Psoas muscle (tissue), 7 donors: ENCODE measurements at regions not wholly inside any gene's neighbourhood (a gene's known extent, or its start where the extent isn't known, plus 50 kb on each side); places are given as distances from the start of the nearest gene placed in this dataset.

Source experiments
- ATAC-seq, 4 donors: fragments of 200-7000 bp; cut with Tn5 transposase; one replicate each; pipeline ENCODE4 v1.9.1; 2020; ENCODE audit warnings: moderate library complexity in 3 of 4, mild to moderate bottlenecking in 2 of 4
- DNase-seq, 2 donors: peaks; one replicate each; pipeline ENCODE4 v3.0.0-alpha.2; 2020
- H3K27ac ChIP-seq: fragments of 200-600 bp; one replicate; pipeline ENCODE4 v1.8.0; 2022
- H3K27me3 ChIP-seq, 3 donors: fragments of 200-600 bp in 1 of 3; one replicate each; pipeline versions ENCODE4 v1.6.1 to v1.8.0; 2013 to 2022; ENCODE audit warnings: low read length in 2 of 3, mild to moderate bottlenecking in 2 of 3, moderate library complexity in 1 of 3; ENCODE audit not compliant: insufficient read depth in 3 of 3
- H3K36me3 ChIP-seq, 2 donors: fragments of 200-600 bp in 1 of 2; one replicate each; pipeline versions ENCODE4 v1.6.1 to v1.8.0; 2013 to 2022; ENCODE audit warnings: low read depth in 1 of 2, mild to moderate bottlenecking in 1 of 2, moderate library complexity in 1 of 2; ENCODE audit not compliant: insufficient read depth in 1 of 2
- H3K4me1 ChIP-seq: fragments of 200-600 bp; one replicate; pipeline ENCODE4 v1.8.0; 2022
- H3K4me3 ChIP-seq: fragments of 200-600 bp; one replicate; pipeline ENCODE4 v1.8.0; 2022; ENCODE audit warnings: mild to moderate bottlenecking
- H3K9me3 ChIP-seq: fragments of 200-600 bp; one replicate; pipeline ENCODE4 v1.8.0; 2022
- CTCF ChIP-seq: fragments of 200-600 bp; IDR thresholded peaks from one replicate; pipeline ENCODE4 v1.8.0; 2022; ENCODE audit warnings: antibody characterized with exemption
- WGBS, 3 donors: extraction: QIAGEN DNeasy Blood & Tissue Kit; methylation state at CpG; one replicate each; pipeline versions ENCODE4 v1.1.6 to v1.1.7; 2013; 5-methylcytosine and 5-hydroxymethylcytosine counted together
- intact Hi-C, 2 donors: fragments of 100-400 bp; cut with DNase I; formaldehyde crosslinking; loops; one replicate each; pipeline versions ENCODE4 v1.11.0 to v1.14.2; 2022
- donor health status: healthy with polysubstance abuse.
- donor health status: DM: no; HTN: no; CAD: no; lungs with moderate emphysema.
- donor health status: Bipolar disorder and iron deficiency.
- donor health status: healthy.
- donor health status: DM: yes; HTN: yes; CAD: no.
- donor health status: DM: no; HTN: no; CAD: no.
- donor health status: DM: yes; HTN: yes; CAD: no.

GRCh38 chr14:85441909-85442643 is 87.9 kb upstream of the FLRT2 start:
- ATAC-seq (no peak), DNase-seq (no peak)
- Histone ChIP-seq H3K27ac (no peak overlapping the region), H3K36me3 (no peaks in the 10 kb centered on the region), H3K4me1 (no peaks in the 10 kb centered on the region), H3K4me3 (no peak overlapping the region), H3K27me3 (no peaks in the 10 kb centered on the region), H3K9me3 (no peaks in the 10 kb centered on the region)
- intact Hi-C loops = no loop called here
- no peak for TF ChIP-seq CTCF
- 72 to 93% (median 77%) methylated on average over 2 of the region's 2 CpGs for WGBS, 3 donors

DNA sequence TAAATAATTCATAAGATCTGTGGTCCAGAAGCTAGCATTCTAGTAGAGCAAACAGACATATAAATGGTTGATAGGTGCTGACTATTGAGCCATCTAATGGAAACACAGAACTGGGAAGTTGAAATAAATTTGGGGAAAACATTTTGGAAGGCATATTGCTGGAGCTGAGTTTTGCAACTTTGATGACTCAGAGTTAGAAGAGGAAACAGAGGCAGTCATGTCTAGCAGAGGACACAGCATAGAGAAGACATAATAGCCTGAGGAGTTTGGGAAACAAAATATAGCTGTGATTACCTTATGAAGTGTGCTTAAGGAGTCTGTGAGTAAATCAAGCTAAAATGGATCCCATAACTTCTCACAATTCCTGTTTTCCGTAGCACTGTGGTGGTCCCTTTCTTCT is 86.9 kb upstream of the FLRT2 start:
- Histone ChIP-seq H3K27ac (no peak overlapping the region), H3K27me3 (no peaks in the 10 kb centered on the region), H3K36me3 (no peaks in the 10 kb centered on the region), H3K4me1 (no peaks in the 10 kb centered on the region), H3K4me3 (no peak overlapping the region), H3K9me3 (no peaks in the 10 kb centered on the region)
- WGBS, 3 donors = 91 to 96% (median 93%) methylated on average over 1 of the region's 1 CpG
- TF ChIP-seq CTCF = no peak
- DNase-seq (no peak), ATAC-seq (no peak)
- intact Hi-C loops = no loop called here

DNA sequence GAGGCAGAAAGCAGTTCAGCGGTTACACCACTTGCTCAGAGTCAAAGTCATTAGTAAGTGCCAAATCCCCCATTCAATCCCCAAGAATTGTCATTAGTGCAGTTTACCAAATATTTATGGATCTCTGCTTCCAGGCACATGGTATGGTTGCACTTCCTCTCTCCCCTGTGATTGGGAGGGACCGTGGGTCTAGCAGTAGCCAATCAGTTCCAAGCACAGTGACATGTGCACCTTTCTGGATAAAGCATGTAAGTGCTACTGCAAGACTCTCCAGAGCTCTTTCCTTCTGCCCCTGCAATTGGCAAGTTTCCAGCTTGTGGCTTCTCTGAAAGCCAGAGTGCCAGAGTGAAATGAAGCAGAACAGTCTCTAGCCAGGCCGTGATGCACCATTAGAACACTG is 85.3 kb upstream of the FLRT2 start:
- 63 to 79% (median 69%) methylated on average over 3 of the region's 3 CpGs for WGBS, 3 donors
- intact Hi-C loops = no loop called here
- Histone ChIP-seq H3K4me3 (no peak overlapping the region), H3K27ac (no peak overlapping the region), H3K4me1 (no peaks in the 10 kb centered on the region), H3K9me3 (no peaks in the 10 kb centered on the region), H3K27me3 (no peaks in the 10 kb centered on the region), H3K36me3 (no peaks in the 10 kb centered on the region)
- DNase-seq (no peak), ATAC-seq (no peak)
- no peak for TF ChIP-seq CTCF

GRCh38 chr14:85445151-85445795 is 84.7 kb upstream of the FLRT2 start:
- ATAC-seq (no peak), DNase-seq (no peak)
- Histone ChIP-seq H3K9me3 (no peaks in the 10 kb centered on the region), H3K36me3 (no peaks in the 10 kb centered on the region), H3K27me3 (no peaks in the 10 kb centered on the region), H3K4me1 (no peaks in the 10 kb centered on the region), H3K27ac (no peak overlapping the region), H3K4me3 (no peak overlapping the region)
- intact Hi-C loops = no loop called here
- 83 to 94% (median 84%) methylated on average over 3 of the region's 3 CpGs for WGBS, 3 donors
- TF ChIP-seq CTCF = no peak

- WGBS, 3 donors = 90 to 91% (median 91%) methylated on average over 2 of the region's 2 CpGs
- Histone ChIP-seq H3K27me3 (no peaks in the 10 kb centered on the region), H3K36me3 (no peaks in the 10 kb centered on the region), H3K4me1 (no peaks in the 10 kb centered on the region), H3K4me3 (no peak overlapping the region), H3K27ac (no peak overlapping the region), H3K9me3 (no peaks in the 10 kb centered on the region)
- no peak for DNase-seq
- intact Hi-C loops = no loop called here
- ATAC-seq = no peak
- no peak for TF ChIP-seq CTCF
Observed at GRCh38 chr14:85447883-85448282, 82.1 kb upstream of the FLRT2 start.
